Skin of body (tissue), 1 donor: ENCODE measurements at regions not wholly inside any gene's neighbourhood (a gene's known extent, or its start where the extent isn't known, plus 50 kb on each side); places are given as distances from the start of the nearest gene placed in this dataset.
"Not testable (repeated sequence)": the region's sequence is repeated elsewhere in the genome, so short reads cannot be mapped to it uniquely, and the experiment has no call there.

Experiments used
- DNase-seq: peaks from one replicate; lab custom pipeline; 2025; lab: John Stamatoyannopoulos, UW

GRCh38 chr3:193801097-193801496 lies 208.1 kb downstream of the OPA1 start:
- DNase-seq: no peak

- no peak for DNase-seq
These were observed 210.3 kb downstream of the OPA1 start for GRCh38 chr3:193803288-193803687.

GRCh38 chr3:193805448-193805847 lies 212.4 kb downstream of the OPA1 start:
- DNase-seq: peak; percentile 11

- no peak for DNase-seq
These were observed 215.3 kb downstream of the OPA1 start for GRCh38 chr3:193808317-193808716.

GRCh38 chr3:193809106-193809505 lies 216.1 kb downstream of the OPA1 start:
- DNase-seq: no peak

- DNase-seq: no peak
These were observed 219.2 kb downstream of the OPA1 start for GRCh38 chr3:193812078-193812725.

GRCh38 chr3:193812791-193813500 lies 219.9 kb downstream of the OPA1 start:
- DNase-seq: no peak

- no peak for DNase-seq
These were observed 220.5 kb downstream of the OPA1 start for GRCh38 chr3:193813501-193813830.

- no peak for DNase-seq
These were observed 221.3 kb downstream of the OPA1 start for GRCh38 chr3:193814166-193814892.

GRCh38 chr3:193815246-193816027 lies 222.4 kb downstream of the OPA1 start:
- no peak for DNase-seq

GRCh38 chr3:193816028-193816395 lies 223.0 kb downstream of the OPA1 start:
- DNase-seq: no peak

GRCh38 chr3:193816656-193817311 lies 223.8 kb downstream of the OPA1 start:
- peak; percentile 97 for DNase-seq

GRCh38 chr3:193819117-193820010 lies 226.4 kb downstream of the OPA1 start:
- DNase-seq: no peak

- no peak for DNase-seq
These were observed 228.2 kb downstream of the OPA1 start for GRCh38 chr3:193821151-193821668.

GRCh38 chr3:193822492-193823212 lies 229.6 kb downstream of the OPA1 start:
- DNase-seq: no peak

- DNase-seq: not testable (repeated sequence)
These were observed 230.2 kb downstream of the OPA1 start for GRCh38 chr3:193823213-193823605.

- DNase-seq: no peak
These were observed 231.4 kb downstream of the OPA1 start for GRCh38 chr3:193824365-193824764.

- DNase-seq: no peak
These were observed 232.6 kb downstream of the OPA1 start for GRCh38 chr3:193825617-193826016.

GRCh38 chr3:193826159-193826795 lies 233.3 kb downstream of the OPA1 start:
- peak; percentile 15 for DNase-seq
